GM23338 (cell line): ENCODE measurements at regions not wholly inside any gene's neighbourhood (a gene's known extent, or its start where the extent isn't known, plus 50 kb on each side); places are given as distances from the start of the nearest gene placed in this dataset.

Source experiments
- CREB1 ChIP-seq: fragments of 250-450 bp; sonication (Bioruptor Pico); IDR thresholded peaks from 2 replicates; pipeline ENCODE4 v1.5.0; 2020; ENCODE audit warnings: low read depth, mild to moderate bottlenecking, moderate library complexity
- EZH2 ChIP-seq: fragments of 200-600 bp; sonication (generic); IDR thresholded peaks from one replicate; pipeline ENCODE4 v1.8.0; 2017; ENCODE audit warnings: antibody characterized with exemption, mild to moderate bottlenecking, low read depth; ENCODE audit not compliant: unreplicated experiment
- EZH2phosphoT487 ChIP-seq: fragments of 200-600 bp; sonication (generic); IDR thresholded peaks from one replicate; pipeline ENCODE4 v1.8.1; 2018; ENCODE audit warnings: antibody characterized with exemption; ENCODE audit not compliant: unreplicated experiment
- JUNB ChIP-seq: IDR thresholded peaks from one replicate; pipeline ENCODE4 v1.6.1; 2016; ENCODE audit warnings: antibody characterized with exemption; ENCODE audit not compliant: unreplicated experiment
- NANOG ChIP-seq: IDR thresholded peaks from 2 replicates; pipeline ENCODE4 v1.6.1; 2016; ENCODE audit warnings: antibody characterized with exemption, borderline replicate concordance
- POLR2AphosphoS5 ChIP-seq: IDR thresholded peaks from 2 replicates; pipeline ENCODE4 v1.6.1; 2016; ENCODE audit warnings: antibody characterized with exemption, low read depth
- STAT1 ChIP-seq: IDR thresholded peaks from one replicate; pipeline ENCODE4 v1.6.1; 2016; ENCODE audit warnings: antibody characterized with exemption; ENCODE audit not compliant: unreplicated experiment
- TF ChIP-seq, protein P1 (sequence below), 2 experiments: fragments of 200-600 bp in 1 of 2; sonication (generic) in 1 of 2; conservative IDR thresholded peaks; 2 replicates each; pipeline versions ENCODE4 v1.5.1 to v1.6.1; 2016 to 2017; ENCODE audit warnings: antibody characterized with exemption in 2 of 2, low read depth in 2 of 2, mild to moderate bottlenecking in 2 of 2, moderate library complexity in 1 of 2
- TF ChIP-seq, protein P2 (sequence below): IDR thresholded peaks from one replicate; pipeline ENCODE4 v1.6.1; 2018; ENCODE audit warnings: antibody characterized with exemption; ENCODE audit not compliant: unreplicated experiment
- TF ChIP-seq, protein P3 (sequence below): fragments of 250-450 bp; sonication (Bioruptor Pico); IDR thresholded peaks from 2 replicates; pipeline ENCODE4 v1.5.0; 2020; ENCODE audit warnings: mild to moderate bottlenecking, moderate library complexity
- TF ChIP-seq, protein P4 (sequence below): IDR thresholded peaks from 2 replicates; pipeline ENCODE4 v1.6.1; 2016; ENCODE audit warnings: antibody characterized with exemption

DNA sequence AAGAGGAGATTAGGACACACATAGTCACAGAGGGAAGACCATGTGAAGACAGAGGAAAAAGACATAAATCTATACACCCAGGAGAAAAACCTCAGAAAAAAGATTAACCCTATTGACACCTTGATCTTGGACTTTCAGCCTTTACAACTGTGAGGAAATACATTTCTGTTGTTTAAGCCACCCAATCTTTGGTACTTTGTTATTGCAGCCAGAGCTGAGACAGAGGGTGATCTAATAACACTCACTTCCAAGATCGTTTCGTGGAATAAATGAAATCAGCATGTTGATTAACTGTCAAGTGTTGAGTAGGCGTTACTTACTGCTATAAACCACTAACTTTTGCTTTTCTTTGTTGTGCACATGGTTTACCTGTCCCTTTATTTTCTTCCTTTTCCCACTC is 361.2 kb upstream of the RIOK2 start:
- TF ChIP-seq POLR2AphosphoS5 (no peak), EZH2 (no peak), NANOG (no peak), STAT1 (no peak), EZH2phosphoT487 (no peak), JUNB (no peak), CREB1 (CRISPR knock-in tag) (no peak)
- TF ChIP-seq, protein P1, sequence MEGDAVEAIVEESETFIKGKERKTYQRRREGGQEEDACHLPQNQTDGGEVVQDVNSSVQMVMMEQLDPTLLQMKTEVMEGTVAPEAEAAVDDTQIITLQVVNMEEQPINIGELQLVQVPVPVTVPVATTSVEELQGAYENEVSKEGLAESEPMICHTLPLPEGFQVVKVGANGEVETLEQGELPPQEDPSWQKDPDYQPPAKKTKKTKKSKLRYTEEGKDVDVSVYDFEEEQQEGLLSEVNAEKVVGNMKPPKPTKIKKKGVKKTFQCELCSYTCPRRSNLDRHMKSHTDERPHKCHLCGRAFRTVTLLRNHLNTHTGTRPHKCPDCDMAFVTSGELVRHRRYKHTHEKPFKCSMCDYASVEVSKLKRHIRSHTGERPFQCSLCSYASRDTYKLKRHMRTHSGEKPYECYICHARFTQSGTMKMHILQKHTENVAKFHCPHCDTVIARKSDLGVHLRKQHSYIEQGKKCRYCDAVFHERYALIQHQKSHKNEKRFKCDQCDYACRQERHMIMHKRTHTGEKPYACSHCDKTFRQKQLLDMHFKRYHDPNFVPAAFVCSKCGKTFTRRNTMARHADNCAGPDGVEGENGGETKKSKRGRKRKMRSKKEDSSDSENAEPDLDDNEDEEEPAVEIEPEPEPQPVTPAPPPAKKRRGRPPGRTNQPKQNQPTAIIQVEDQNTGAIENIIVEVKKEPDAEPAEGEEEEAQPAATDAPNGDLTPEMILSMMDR (conservative IDR thresholded peaks at IDR 0.05; ENCODE audit: low read depth in 2 of 2), result no peak
- TF ChIP-seq, protein P2, sequence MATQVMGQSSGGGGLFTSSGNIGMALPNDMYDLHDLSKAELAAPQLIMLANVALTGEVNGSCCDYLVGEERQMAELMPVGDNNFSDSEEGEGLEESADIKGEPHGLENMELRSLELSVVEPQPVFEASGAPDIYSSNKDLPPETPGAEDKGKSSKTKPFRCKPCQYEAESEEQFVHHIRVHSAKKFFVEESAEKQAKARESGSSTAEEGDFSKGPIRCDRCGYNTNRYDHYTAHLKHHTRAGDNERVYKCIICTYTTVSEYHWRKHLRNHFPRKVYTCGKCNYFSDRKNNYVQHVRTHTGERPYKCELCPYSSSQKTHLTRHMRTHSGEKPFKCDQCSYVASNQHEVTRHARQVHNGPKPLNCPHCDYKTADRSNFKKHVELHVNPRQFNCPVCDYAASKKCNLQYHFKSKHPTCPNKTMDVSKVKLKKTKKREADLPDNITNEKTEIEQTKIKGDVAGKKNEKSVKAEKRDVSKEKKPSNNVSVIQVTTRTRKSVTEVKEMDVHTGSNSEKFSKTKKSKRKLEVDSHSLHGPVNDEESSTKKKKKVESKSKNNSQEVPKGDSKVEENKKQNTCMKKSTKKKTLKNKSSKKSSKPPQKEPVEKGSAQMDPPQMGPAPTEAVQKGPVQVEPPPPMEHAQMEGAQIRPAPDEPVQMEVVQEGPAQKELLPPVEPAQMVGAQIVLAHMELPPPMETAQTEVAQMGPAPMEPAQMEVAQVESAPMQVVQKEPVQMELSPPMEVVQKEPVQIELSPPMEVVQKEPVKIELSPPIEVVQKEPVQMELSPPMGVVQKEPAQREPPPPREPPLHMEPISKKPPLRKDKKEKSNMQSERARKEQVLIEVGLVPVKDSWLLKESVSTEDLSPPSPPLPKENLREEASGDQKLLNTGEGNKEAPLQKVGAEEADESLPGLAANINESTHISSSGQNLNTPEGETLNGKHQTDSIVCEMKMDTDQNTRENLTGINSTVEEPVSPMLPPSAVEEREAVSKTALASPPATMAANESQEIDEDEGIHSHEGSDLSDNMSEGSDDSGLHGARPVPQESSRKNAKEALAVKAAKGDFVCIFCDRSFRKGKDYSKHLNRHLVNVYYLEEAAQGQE, result no peak
- TF ChIP-seq, protein P3, sequence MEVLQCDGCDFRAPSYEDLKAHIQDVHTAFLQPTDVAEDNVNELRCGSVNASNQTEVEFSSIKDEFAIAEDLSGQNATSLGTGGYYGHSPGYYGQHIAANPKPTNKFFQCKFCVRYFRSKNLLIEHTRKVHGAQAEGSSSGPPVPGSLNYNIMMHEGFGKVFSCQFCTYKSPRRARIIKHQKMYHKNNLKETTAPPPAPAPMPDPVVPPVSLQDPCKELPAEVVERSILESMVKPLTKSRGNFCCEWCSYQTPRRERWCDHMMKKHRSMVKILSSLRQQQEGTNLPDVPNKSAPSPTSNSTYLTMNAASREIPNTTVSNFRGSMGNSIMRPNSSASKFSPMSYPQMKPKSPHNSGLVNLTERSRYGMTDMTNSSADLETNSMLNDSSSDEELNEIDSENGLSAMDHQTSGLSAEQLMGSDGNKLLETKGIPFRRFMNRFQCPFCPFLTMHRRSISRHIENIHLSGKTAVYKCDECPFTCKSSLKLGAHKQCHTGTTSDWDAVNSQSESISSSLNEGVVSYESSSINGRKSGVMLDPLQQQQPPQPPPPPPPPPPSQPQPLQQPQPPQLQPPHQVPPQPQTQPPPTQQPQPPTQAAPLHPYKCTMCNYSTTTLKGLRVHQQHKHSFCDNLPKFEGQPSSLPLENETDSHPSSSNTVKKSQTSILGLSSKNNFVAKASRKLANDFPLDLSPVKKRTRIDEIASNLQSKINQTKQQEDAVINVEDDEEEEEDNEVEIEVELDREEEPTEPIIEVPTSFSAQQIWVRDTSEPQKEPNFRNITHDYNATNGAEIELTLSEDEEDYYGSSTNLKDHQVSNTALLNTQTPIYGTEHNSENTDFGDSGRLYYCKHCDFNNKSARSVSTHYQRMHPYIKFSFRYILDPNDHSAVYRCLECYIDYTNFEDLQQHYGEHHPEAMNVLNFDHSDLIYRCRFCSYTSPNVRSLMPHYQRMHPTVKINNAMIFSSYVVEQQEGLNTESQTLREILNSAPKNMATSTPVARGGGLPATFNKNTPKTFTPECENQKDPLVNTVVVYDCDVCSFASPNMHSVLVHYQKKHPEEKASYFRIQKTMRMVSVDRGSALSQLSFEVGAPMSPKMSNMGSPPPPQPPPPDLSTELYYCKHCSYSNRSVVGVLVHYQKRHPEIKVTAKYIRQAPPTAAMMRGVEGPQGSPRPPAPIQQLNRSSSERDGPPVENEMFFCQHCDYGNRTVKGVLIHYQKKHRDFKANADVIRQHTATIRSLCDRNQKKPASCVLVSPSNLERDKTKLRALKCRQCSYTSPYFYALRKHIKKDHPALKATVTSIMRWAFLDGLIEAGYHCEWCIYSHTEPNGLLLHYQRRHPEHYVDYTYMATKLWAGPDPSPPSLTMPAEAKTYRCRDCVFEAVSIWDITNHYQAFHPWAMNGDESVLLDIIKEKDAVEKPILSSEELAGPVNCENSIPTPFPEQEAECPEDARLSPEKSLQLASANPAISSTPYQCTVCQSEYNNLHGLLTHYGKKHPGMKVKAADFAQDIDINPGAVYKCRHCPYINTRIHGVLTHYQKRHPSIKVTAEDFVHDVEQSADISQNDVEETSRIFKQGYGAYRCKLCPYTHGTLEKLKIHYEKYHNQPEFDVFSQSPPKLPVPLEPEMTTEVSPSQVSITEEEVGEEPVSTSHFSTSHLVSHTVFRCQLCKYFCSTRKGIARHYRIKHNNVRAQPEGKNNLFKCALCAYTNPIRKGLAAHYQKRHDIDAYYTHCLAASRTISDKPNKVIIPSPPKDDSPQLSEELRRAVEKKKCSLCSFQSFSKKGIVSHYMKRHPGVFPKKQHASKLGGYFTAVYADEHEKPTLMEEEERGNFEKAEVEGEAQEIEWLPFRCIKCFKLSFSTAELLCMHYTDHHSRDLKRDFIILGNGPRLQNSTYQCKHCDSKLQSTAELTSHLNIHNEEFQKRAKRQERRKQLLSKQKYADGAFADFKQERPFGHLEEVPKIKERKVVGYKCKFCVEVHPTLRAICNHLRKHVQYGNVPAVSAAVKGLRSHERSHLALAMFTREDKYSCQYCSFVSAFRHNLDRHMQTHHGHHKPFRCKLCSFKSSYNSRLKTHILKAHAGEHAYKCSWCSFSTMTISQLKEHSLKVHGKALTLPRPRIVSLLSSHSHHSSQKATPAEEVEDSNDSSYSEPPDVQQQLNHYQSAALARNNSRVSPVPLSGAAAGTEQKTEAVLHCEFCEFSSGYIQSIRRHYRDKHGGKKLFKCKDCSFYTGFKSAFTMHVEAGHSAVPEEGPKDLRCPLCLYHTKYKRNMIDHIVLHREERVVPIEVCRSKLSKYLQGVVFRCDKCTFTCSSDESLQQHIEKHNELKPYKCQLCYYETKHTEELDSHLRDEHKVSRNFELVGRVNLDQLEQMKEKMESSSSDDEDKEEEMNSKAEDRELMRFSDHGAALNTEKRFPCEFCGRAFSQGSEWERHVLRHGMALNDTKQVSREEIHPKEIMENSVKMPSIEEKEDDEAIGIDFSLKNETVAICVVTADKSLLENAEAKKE, result no peak
- TF ChIP-seq, protein P4, sequence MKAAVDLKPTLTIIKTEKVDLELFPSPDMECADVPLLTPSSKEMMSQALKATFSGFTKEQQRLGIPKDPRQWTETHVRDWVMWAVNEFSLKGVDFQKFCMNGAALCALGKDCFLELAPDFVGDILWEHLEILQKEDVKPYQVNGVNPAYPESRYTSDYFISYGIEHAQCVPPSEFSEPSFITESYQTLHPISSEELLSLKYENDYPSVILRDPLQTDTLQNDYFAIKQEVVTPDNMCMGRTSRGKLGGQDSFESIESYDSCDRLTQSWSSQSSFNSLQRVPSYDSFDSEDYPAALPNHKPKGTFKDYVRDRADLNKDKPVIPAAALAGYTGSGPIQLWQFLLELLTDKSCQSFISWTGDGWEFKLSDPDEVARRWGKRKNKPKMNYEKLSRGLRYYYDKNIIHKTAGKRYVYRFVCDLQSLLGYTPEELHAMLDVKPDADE, result no peak
